ENCODE measurements at regions not wholly inside any gene's neighbourhood (a gene's known extent, or its start where the extent isn't known, plus 50 kb on each side); places are given as distances from the start of the nearest gene placed in this dataset.

DNA sequence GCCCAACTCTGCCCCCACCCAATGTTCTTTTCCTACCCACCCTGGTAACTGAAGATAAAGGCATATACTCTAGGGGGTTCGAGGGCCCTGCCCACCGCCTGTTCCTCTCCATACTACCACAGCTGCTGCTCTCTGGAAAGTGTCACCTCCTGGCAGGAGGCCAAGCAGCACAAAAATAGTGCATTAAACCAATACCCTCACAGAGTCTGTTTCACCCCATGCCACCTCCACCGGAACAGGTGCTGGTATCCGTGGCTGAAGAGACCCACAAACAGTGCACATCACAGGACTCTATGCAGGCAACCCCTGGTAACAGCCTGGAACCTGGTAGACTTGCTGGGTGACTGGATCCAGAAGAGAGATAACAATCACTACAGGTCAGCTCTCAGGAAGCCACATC is 85.1 kb upstream of the CTSO start:
- TF ChIP-seq, protein P1, sequence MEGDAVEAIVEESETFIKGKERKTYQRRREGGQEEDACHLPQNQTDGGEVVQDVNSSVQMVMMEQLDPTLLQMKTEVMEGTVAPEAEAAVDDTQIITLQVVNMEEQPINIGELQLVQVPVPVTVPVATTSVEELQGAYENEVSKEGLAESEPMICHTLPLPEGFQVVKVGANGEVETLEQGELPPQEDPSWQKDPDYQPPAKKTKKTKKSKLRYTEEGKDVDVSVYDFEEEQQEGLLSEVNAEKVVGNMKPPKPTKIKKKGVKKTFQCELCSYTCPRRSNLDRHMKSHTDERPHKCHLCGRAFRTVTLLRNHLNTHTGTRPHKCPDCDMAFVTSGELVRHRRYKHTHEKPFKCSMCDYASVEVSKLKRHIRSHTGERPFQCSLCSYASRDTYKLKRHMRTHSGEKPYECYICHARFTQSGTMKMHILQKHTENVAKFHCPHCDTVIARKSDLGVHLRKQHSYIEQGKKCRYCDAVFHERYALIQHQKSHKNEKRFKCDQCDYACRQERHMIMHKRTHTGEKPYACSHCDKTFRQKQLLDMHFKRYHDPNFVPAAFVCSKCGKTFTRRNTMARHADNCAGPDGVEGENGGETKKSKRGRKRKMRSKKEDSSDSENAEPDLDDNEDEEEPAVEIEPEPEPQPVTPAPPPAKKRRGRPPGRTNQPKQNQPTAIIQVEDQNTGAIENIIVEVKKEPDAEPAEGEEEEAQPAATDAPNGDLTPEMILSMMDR (IDR thresholded peaks at IDR 0.05; ENCODE audit: unreplicated experiment): no peak
- no peaks in the 10 kb centered on the region for H3K36me3 Mint-ChIP-seq (ENCODE audit: insufficient read depth)
- no peak overlapping the region for H3K27ac Mint-ChIP-seq
- DNase-seq (ENCODE audit: low spot score, unreplicated experiment): no peak
- no peak overlapping the region for H3K4me3 Mint-ChIP-seq (ENCODE audit: low read depth)
- no peaks in the 10 kb centered on the region for H3K9me3 Mint-ChIP-seq (ENCODE audit: low read depth)
- no peaks in the 10 kb centered on the region for H3K27me3 Mint-ChIP-seq
- no peaks in the 10 kb centered on the region for H3K4me1 Mint-ChIP-seq (ENCODE audit: low read depth)

DNA sequence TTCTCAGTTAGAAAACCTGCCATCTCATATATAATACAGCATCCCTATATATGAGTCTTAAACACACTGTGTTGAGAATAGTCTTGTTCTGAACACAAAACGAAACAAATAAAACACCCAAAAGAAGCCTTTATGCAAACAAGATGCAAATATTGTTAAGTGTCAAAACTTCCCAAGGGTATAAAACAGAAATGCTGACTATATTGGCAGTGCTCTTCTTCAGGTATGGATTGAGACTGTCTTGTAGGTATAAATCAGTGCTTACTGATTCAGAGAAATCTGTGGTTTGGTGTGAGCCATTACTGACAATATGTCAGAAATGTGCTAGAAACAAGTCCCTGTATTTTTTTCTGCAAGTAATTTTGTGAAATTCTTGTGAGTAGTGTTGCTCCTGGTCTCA is 82.8 kb upstream of the CTSO start:
- no peak for DNase-seq (ENCODE audit: low spot score, unreplicated experiment)
- no peaks in the 10 kb centered on the region for H3K36me3 Mint-ChIP-seq (ENCODE audit: insufficient read depth)
- no peaks in the 10 kb centered on the region for H3K9me3 Mint-ChIP-seq (ENCODE audit: low read depth)
- H3K4me3 Mint-ChIP-seq (ENCODE audit: low read depth): no peak overlapping the region
- no peak overlapping the region for H3K27ac Mint-ChIP-seq
- no peaks in the 10 kb centered on the region for H3K27me3 Mint-ChIP-seq
- no peaks in the 10 kb centered on the region for H3K4me1 Mint-ChIP-seq (ENCODE audit: low read depth)
- TF ChIP-seq, protein P1 (IDR thresholded peaks at IDR 0.05; ENCODE audit: unreplicated experiment): no peak

DNA sequence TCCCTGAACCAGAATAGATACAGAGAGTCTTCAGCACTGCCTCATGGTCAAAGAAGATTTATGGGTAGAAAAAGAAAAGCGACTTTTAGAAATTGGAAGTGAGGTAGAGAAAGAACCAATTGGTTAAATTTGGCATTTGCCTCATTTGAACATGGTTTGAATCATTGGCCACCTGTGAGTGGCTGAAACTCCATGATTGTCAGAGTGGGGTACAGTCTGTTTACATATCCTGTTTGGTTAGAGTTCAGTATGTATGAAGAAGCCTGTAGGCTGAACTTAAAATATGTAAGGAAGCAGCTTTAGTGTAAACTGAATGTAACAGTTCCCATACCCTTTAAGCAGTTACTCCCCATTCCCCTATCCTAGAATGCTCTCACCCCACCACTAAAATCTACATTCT is 76.0 kb upstream of the CTSO start:
- H3K36me3 Mint-ChIP-seq (ENCODE audit: insufficient read depth): no peaks in the 10 kb centered on the region
- TF ChIP-seq, protein P1 (IDR thresholded peaks at IDR 0.05; ENCODE audit: unreplicated experiment): no peak
- no peaks in the 10 kb centered on the region for H3K4me1 Mint-ChIP-seq (ENCODE audit: low read depth)
- H3K9me3 Mint-ChIP-seq (ENCODE audit: low read depth): no peaks in the 10 kb centered on the region
- DNase-seq (ENCODE audit: low spot score, unreplicated experiment): no peak
- no peaks in the 10 kb centered on the region for H3K27me3 Mint-ChIP-seq
- no peak overlapping the region for H3K4me3 Mint-ChIP-seq (ENCODE audit: low read depth)
- H3K27ac Mint-ChIP-seq: no peak overlapping the region

DNA sequence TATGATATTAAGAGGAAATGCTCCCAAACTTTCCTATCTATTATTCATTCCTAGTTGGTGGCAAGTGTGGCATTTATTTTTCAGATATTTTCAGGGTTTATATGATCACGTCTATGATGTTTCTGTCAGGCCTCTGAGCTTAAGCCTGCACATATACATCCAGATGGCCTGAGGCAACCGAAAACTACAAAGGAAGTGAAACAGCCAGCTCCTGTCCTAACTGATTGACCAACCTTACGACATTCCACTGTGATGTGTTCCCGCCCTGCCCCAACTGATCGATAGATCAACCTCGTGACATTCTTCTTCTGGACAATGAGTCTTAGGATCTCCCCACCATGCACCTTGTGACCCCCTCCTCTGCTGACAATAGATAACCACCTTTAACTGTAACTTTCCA is 67.6 kb upstream of the CTSO start:
- no peak overlapping the region for H3K4me3 Mint-ChIP-seq (ENCODE audit: low read depth)
- H3K27me3 Mint-ChIP-seq: no peaks in the 10 kb centered on the region
- no peaks in the 10 kb centered on the region for H3K9me3 Mint-ChIP-seq (ENCODE audit: low read depth)
- H3K36me3 Mint-ChIP-seq (ENCODE audit: insufficient read depth): no peaks in the 10 kb centered on the region
- no peak for DNase-seq (ENCODE audit: low spot score, unreplicated experiment)
- H3K27ac Mint-ChIP-seq: no peak overlapping the region
- peaks cover 5% of the 10 kb centered on the region for H3K4me1 Mint-ChIP-seq (ENCODE audit: low read depth)
- TF ChIP-seq, protein P1 (IDR thresholded peaks at IDR 0.05; ENCODE audit: unreplicated experiment): no peak

DNA sequence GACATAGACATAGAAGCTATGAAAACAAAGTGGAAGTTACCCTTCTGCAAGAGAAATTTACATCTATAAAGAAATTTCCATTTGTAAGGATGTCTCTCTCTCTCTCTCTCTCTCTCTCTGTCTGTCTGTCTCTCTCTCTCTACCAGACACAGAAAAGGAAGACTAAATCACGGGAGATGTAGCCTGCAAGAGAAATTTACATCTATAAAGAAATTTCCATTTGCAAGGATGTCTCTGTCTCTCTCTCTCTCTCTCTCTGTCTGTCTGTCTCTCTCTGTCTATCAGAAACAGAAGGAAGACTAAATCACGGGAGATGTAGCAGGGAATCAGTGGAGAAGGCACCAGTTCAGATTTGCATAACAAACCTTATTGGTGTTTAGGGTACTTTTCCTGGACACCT is 65.6 kb upstream of the CTSO start:
- Mint-ChIP-seq H3K4me3 (ENCODE audit: low read depth) (no peak overlapping the region), H3K4me1 (ENCODE audit: low read depth) (peaks cover 5% of the 10 kb centered on the region), H3K27ac (no peak overlapping the region), H3K36me3 (ENCODE audit: insufficient read depth) (no peaks in the 10 kb centered on the region), H3K9me3 (ENCODE audit: low read depth) (no peaks in the 10 kb centered on the region), H3K27me3 (no peaks in the 10 kb centered on the region)
- TF ChIP-seq, protein P1 (IDR thresholded peaks at IDR 0.05; ENCODE audit: unreplicated experiment): no peak
- DNase-seq (ENCODE audit: low spot score, unreplicated experiment): no peak

All from progenitor cell of endocrine pancreas (in vitro differentiated cells).